ENCODE measurements at regions not wholly inside any gene's neighbourhood (a gene's known extent, or its start where the extent isn't known, plus 50 kb on each side); places are given as distances from the start of the nearest gene placed in this dataset.

- no peak for DNase-seq
- Histone ChIP-seq H3K27me3 (ENCODE audit: control insufficient read depth, insufficient read depth, low read length) (no peaks in the 10 kb centered on the region), H3K9me3 (ENCODE audit: control insufficient read depth, low read depth, low read length) (no peaks in the 10 kb centered on the region), H3K27ac (ENCODE audit: low read length) (no peak overlapping the region), H3K36me3 (ENCODE audit: control insufficient read depth, insufficient read depth, low read length) (no peaks in the 10 kb centered on the region), H3K4me3 (ENCODE audit: low read length) (no peak overlapping the region), H3K4me1 (ENCODE audit: control insufficient read depth, insufficient read depth, low read length) (no peaks in the 10 kb centered on the region)
- WGBS (ENCODE audit: insufficient coverage, low lambda C conversion rate), result no CpG with 5 or more reads among the region's 1 CpG
These were observed 113.4 kb upstream of the RAB27B start for GRCh38 chr18:54714851-54715250.

- H3K27me3 ChIP-seq (ENCODE audit: control insufficient read depth, insufficient read depth, low read length), result no peaks in the 10 kb centered on the region
- no peaks in the 10 kb centered on the region for H3K9me3 ChIP-seq (ENCODE audit: control insufficient read depth, low read depth, low read length)
- H3K4me3 ChIP-seq (ENCODE audit: low read length), result no peak overlapping the region
- peak in 1 of 2 donors; percentile 37 for DNase-seq
- H3K27ac ChIP-seq (ENCODE audit: low read length), result no peak overlapping the region
- no peaks in the 10 kb centered on the region for H3K4me1 ChIP-seq (ENCODE audit: control insufficient read depth, insufficient read depth, low read length)
- H3K36me3 ChIP-seq (ENCODE audit: control insufficient read depth, insufficient read depth, low read length), result no peaks in the 10 kb centered on the region
- WGBS (ENCODE audit: insufficient coverage, low lambda C conversion rate), result no CpG with 5 or more reads among the region's 2 CpGs
These were observed 111.7 kb upstream of the RAB27B start for GRCh38 chr18:54716586-54716985.

DNA sequence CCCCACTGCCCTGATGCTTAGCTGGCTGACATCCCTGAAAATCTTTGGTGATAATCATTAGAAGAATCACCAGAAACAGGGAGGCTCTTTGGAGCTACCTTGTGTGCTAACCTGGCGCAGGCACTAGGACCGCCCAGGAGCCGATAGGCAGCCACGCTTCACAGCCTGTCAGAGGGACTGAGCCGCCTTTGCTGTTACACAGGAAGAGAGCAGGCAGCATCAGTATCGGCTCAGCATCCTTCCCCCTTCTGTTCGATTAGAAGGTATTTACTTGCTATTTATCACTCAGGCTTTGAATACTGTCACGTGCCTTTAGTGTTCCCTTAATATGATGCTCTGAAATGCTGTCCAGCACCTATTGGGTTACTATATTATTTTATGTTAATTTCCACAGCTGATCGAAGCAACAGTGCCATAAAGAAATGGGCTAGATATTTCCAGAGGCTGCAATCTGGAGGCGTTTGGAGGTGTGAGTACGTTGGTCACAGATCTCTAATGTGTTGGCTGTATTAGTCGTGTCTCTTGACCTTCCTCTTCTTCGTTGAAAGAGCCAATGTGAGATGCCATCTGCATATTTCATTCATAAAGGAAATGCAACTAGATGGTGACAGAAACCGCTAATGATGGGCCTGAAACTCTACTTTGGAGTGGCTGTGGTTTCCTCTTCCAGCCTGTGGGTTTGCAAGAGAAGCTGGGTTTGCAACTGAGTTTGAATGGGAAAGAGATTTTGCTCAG is 110.4 kb upstream of the RAB27B start:
- H3K27ac ChIP-seq (ENCODE audit: low read length), result no peak overlapping the region
- H3K9me3 ChIP-seq (ENCODE audit: control insufficient read depth, low read depth, low read length), result no peaks in the 10 kb centered on the region
- H3K36me3 ChIP-seq (ENCODE audit: control insufficient read depth, insufficient read depth, low read length), result no peaks in the 10 kb centered on the region
- no peaks in the 10 kb centered on the region for H3K27me3 ChIP-seq (ENCODE audit: control insufficient read depth, insufficient read depth, low read length)
- DNase-seq, result peak in 1 of 2 donors; percentile 26
- H3K4me3 ChIP-seq (ENCODE audit: low read length), result peak overlapping the region; percentile 11
- WGBS (ENCODE audit: insufficient coverage, low lambda C conversion rate), result 33% methylated on average over 1 of the region's 14 CpGs
- no peaks in the 10 kb centered on the region for H3K4me1 ChIP-seq (ENCODE audit: control insufficient read depth, insufficient read depth, low read length)

GRCh38 chr18:54718408-54718773 is 109.9 kb upstream of the RAB27B start:
- no peak for DNase-seq
- WGBS (ENCODE audit: insufficient coverage, low lambda C conversion rate), result no CpG with 5 or more reads among the region's 1 CpG

GRCh38 chr18:54720620-54721019 is 107.7 kb upstream of the RAB27B start:
- Histone ChIP-seq H3K27ac (ENCODE audit: low read length) (no peak overlapping the region), H3K27me3 (ENCODE audit: control insufficient read depth, insufficient read depth, low read length) (no peaks in the 10 kb centered on the region), H3K36me3 (ENCODE audit: control insufficient read depth, insufficient read depth, low read length) (no peaks in the 10 kb centered on the region), H3K9me3 (ENCODE audit: control insufficient read depth, low read depth, low read length) (no peaks in the 10 kb centered on the region), H3K4me3 (ENCODE audit: low read length) (no peak overlapping the region), H3K4me1 (ENCODE audit: control insufficient read depth, insufficient read depth, low read length) (no peaks in the 10 kb centered on the region)
- no CpG with 5 or more reads among the region's 1 CpG for WGBS (ENCODE audit: insufficient coverage, low lambda C conversion rate)
- DNase-seq, result no peak

More at GRCh38 chr18:54718408-54718773, 109.9 kb upstream of the RAB27B start:
- peak overlapping the region; percentile 11 for H3K4me3 ChIP-seq (ENCODE audit: low read length)
- H3K36me3 ChIP-seq (ENCODE audit: control insufficient read depth, insufficient read depth, low read length), result no peaks in the 10 kb centered on the region
- H3K9me3 ChIP-seq (ENCODE audit: control insufficient read depth, low read depth, low read length), result no peaks in the 10 kb centered on the region
- no peaks in the 10 kb centered on the region for H3K27me3 ChIP-seq (ENCODE audit: control insufficient read depth, insufficient read depth, low read length)
- H3K4me1 ChIP-seq (ENCODE audit: control insufficient read depth, insufficient read depth, low read length), result no peaks in the 10 kb centered on the region
- no peak overlapping the region for H3K27ac ChIP-seq (ENCODE audit: low read length)

DNA sequence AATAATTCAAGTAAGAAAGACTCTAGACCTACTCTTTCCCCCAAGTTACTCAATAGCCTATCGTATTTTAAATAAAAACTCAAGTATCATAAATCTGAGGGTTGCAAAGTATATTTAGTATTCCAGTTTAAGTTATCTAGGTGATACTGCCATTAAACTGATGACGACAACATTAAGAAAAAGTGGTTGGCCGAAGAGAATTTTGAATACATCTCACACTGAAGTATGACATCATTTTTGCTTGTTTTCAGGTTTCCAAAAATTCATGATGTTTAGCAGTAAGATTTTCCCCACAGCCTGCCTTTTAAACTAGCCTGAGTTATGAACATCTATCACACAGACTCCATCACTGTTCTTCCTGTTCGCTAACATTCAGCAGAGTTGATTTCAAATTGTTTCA is 102.1 kb upstream of the RAB27B start:
- no peaks in the 10 kb centered on the region for H3K9me3 ChIP-seq (ENCODE audit: control insufficient read depth, low read depth, low read length)
- no peaks in the 10 kb centered on the region for H3K4me1 ChIP-seq (ENCODE audit: control insufficient read depth, insufficient read depth, low read length)
- H3K36me3 ChIP-seq (ENCODE audit: control insufficient read depth, insufficient read depth, low read length), result no peaks in the 10 kb centered on the region
- H3K27ac ChIP-seq (ENCODE audit: low read length), result no peak overlapping the region
- H3K4me3 ChIP-seq (ENCODE audit: low read length), result no peak overlapping the region
- WGBS (ENCODE audit: insufficient coverage, low lambda C conversion rate), result 100% methylated on average over 1 of the region's 4 CpGs
- no peak for DNase-seq
- no peaks in the 10 kb centered on the region for H3K27me3 ChIP-seq (ENCODE audit: control insufficient read depth, insufficient read depth, low read length)

GRCh38 chr18:54734059-54734458 is 94.2 kb upstream of the RAB27B start:
- no CpG with 5 or more reads among the region's 3 CpGs for WGBS (ENCODE audit: insufficient coverage, low lambda C conversion rate)

DNA sequence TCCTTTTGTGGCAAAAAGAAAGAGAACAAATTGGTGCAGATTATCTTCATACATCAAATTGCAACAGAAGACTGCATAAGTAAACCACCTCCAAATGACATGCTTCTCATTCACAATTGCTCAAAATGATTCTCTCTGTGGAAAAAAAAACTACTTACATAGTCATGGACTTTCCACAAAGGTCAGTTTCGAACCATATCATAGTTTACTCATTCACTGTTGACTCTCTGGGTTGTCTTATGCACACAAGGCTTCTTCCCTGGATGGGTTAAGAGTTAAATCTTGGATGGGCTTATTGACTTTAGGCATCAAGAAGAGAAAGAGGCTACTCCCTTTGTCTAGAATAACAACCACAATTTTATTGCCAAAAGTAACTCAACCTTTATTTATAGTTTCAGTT is 91.3 kb upstream of the RAB27B start:
- no peak overlapping the region for H3K27ac ChIP-seq (ENCODE audit: low read length)
- no peaks in the 10 kb centered on the region for H3K27me3 ChIP-seq (ENCODE audit: control insufficient read depth, insufficient read depth, low read length)
- no peaks in the 10 kb centered on the region for H3K36me3 ChIP-seq (ENCODE audit: control insufficient read depth, insufficient read depth, low read length)
- DNase-seq, result no peak
- H3K4me1 ChIP-seq (ENCODE audit: control insufficient read depth, insufficient read depth, low read length), result no peaks in the 10 kb centered on the region
- WGBS (ENCODE audit: insufficient coverage, low lambda C conversion rate), result no CpG with 5 or more reads among the region's 1 CpG
- H3K4me3 ChIP-seq (ENCODE audit: low read length), result no peak overlapping the region
- H3K9me3 ChIP-seq (ENCODE audit: control insufficient read depth, low read depth, low read length), result no peaks in the 10 kb centered on the region

More at GRCh38 chr18:54734059-54734458, 94.2 kb upstream of the RAB27B start:
- no peaks in the 10 kb centered on the region for H3K4me1 ChIP-seq (ENCODE audit: control insufficient read depth, insufficient read depth, low read length)
- no peak overlapping the region for H3K27ac ChIP-seq (ENCODE audit: low read length)
- no peak overlapping the region for H3K4me3 ChIP-seq (ENCODE audit: low read length)
- no peaks in the 10 kb centered on the region for H3K36me3 ChIP-seq (ENCODE audit: control insufficient read depth, insufficient read depth, low read length)
- DNase-seq, result no peak
- H3K9me3 ChIP-seq (ENCODE audit: control insufficient read depth, low read depth, low read length), result no peaks in the 10 kb centered on the region
- no peaks in the 10 kb centered on the region for H3K27me3 ChIP-seq (ENCODE audit: control insufficient read depth, insufficient read depth, low read length)

- no peak for DNase-seq
- H3K27ac ChIP-seq (ENCODE audit: low read length), result no peak overlapping the region
- H3K27me3 ChIP-seq (ENCODE audit: control insufficient read depth, insufficient read depth, low read length), result no peaks in the 10 kb centered on the region
- H3K4me3 ChIP-seq (ENCODE audit: low read length), result no peak overlapping the region
- H3K36me3 ChIP-seq (ENCODE audit: control insufficient read depth, insufficient read depth, low read length), result no peaks in the 10 kb centered on the region
- 100% methylated on average over 1 of the region's 3 CpGs for WGBS (ENCODE audit: insufficient coverage, low lambda C conversion rate)
- no peaks in the 10 kb centered on the region for H3K9me3 ChIP-seq (ENCODE audit: control insufficient read depth, low read depth, low read length)
- no peaks in the 10 kb centered on the region for H3K4me1 ChIP-seq (ENCODE audit: control insufficient read depth, insufficient read depth, low read length)
These were observed 90.3 kb upstream of the RAB27B start for GRCh38 chr18:54737986-54738385.

- Histone ChIP-seq H3K4me3 (ENCODE audit: low read length) (no peak overlapping the region), H3K27ac (ENCODE audit: low read length) (no peak overlapping the region), H3K4me1 (ENCODE audit: control insufficient read depth, insufficient read depth, low read length) (no peaks in the 10 kb centered on the region), H3K9me3 (ENCODE audit: control insufficient read depth, low read depth, low read length) (no peaks in the 10 kb centered on the region), H3K27me3 (ENCODE audit: control insufficient read depth, insufficient read depth, low read length) (no peaks in the 10 kb centered on the region), H3K36me3 (ENCODE audit: control insufficient read depth, insufficient read depth, low read length) (no peaks in the 10 kb centered on the region)
- 100% methylated on average over 1 of the region's 2 CpGs for WGBS (ENCODE audit: insufficient coverage, low lambda C conversion rate)
- DNase-seq, result no peak
These were observed 88.8 kb upstream of the RAB27B start for GRCh38 chr18:54739476-54739875.
